WERI-Rb-1 (cell line): ENCODE measurements at regions not wholly inside any gene's neighbourhood (a gene's known extent, or its start where the extent isn't known, plus 50 kb on each side); places are given as distances from the start of the nearest gene placed in this dataset.

Experiments used
- DNase-seq: peaks from one replicate; pipeline ENCODE4 v3.0.0-alpha.2; 2020
- H3K27ac ChIP-seq: fragments of 250-450 bp; sonication (Bioruptor Pico); 2 replicates; pipeline ENCODE4 v1.5.1; 2020; ENCODE audit warnings: mild to moderate bottlenecking, moderate library complexity
- H3K27me3 ChIP-seq: fragments of 250-450 bp; sonication (Bioruptor Pico); 2 replicates; pipeline ENCODE4 v1.5.1; 2021; ENCODE audit warnings: mild to moderate bottlenecking, low read depth, moderate library complexity; ENCODE audit not compliant: insufficient read depth, severe bottlenecking
- H3K36me3 ChIP-seq: fragments of 250-450 bp; sonication (Bioruptor Pico); 2 replicates; pipeline ENCODE4 v1.5.1; 2020; ENCODE audit warnings: mild to moderate bottlenecking, moderate library complexity
- H3K4me3 ChIP-seq: 2 replicates; pipeline ENCODE4 v1.5.1; 2011; ENCODE audit warnings: low read depth, mild to moderate bottlenecking, control low read depth, low read length
- H3K9me3 ChIP-seq: fragments of 250-450 bp; sonication (Bioruptor Pico); 2 replicates; pipeline ENCODE4 v1.5.1; 2021; ENCODE audit warnings: mild to moderate bottlenecking, moderate library complexity; ENCODE audit not compliant: severe bottlenecking
- TF ChIP-seq, protein P1 (sequence below): IDR thresholded peaks from 2 replicates; pipeline ENCODE4 v1.5.1; 2011; ENCODE audit warnings: low read depth, mild to moderate bottlenecking, control low read depth, inconsistent platforms, low read length

DNA sequence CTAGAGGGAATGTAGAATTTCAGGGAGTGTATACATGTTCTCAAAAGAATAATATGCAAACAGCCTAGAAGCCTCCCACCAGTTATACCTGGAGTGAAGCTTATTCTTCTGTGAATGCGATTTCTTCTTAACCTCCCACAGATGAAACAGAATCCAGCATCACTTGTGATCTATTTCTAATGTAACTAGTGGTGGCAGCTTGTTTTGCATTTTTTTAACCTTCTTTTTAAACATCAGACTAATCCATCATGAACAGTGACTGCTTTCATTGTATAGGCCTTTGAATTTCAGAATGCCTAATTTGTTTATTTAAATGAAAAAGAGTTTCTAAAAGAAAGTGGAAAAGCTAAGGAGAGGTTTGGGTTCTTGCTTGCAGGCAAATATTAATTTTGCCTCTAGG is 85.7 kb upstream of the EPHA4 start:
- H3K27me3 ChIP-seq = no peaks in the 10 kb centered on the region
- no peak overlapping the region for H3K4me3 ChIP-seq
- H3K9me3 ChIP-seq = no peaks in the 10 kb centered on the region
- no peak for DNase-seq
- no peak overlapping the region for H3K27ac ChIP-seq
- TF ChIP-seq, protein P1, sequence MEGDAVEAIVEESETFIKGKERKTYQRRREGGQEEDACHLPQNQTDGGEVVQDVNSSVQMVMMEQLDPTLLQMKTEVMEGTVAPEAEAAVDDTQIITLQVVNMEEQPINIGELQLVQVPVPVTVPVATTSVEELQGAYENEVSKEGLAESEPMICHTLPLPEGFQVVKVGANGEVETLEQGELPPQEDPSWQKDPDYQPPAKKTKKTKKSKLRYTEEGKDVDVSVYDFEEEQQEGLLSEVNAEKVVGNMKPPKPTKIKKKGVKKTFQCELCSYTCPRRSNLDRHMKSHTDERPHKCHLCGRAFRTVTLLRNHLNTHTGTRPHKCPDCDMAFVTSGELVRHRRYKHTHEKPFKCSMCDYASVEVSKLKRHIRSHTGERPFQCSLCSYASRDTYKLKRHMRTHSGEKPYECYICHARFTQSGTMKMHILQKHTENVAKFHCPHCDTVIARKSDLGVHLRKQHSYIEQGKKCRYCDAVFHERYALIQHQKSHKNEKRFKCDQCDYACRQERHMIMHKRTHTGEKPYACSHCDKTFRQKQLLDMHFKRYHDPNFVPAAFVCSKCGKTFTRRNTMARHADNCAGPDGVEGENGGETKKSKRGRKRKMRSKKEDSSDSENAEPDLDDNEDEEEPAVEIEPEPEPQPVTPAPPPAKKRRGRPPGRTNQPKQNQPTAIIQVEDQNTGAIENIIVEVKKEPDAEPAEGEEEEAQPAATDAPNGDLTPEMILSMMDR = no peak
- no peaks in the 10 kb centered on the region for H3K36me3 ChIP-seq

DNA sequence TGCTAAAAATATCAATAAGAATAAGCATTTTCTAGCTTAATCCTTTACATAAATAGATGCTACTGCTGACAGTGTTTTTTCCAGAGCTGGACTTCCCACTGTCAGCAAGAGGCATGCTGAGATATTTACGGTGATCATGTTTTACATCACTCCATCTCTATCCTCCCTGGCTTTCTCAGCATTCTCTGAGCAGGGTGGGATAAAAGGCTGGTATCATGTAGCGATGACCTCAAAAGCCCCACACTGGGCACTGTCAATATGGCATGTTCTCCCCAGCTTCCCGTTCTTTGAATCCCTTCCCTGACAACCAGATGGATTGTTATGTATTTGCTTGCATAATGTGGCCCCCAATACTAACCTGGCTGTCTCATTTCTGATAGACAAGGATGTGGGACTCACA is 83.2 kb upstream of the EPHA4 start:
- DNase-seq = no peak
- H3K4me3 ChIP-seq = no peak overlapping the region
- no peak overlapping the region for H3K27ac ChIP-seq
- no peaks in the 10 kb centered on the region for H3K27me3 ChIP-seq
- TF ChIP-seq, protein P1 = no peak
- H3K9me3 ChIP-seq = no peaks in the 10 kb centered on the region
- no peaks in the 10 kb centered on the region for H3K36me3 ChIP-seq

DNA sequence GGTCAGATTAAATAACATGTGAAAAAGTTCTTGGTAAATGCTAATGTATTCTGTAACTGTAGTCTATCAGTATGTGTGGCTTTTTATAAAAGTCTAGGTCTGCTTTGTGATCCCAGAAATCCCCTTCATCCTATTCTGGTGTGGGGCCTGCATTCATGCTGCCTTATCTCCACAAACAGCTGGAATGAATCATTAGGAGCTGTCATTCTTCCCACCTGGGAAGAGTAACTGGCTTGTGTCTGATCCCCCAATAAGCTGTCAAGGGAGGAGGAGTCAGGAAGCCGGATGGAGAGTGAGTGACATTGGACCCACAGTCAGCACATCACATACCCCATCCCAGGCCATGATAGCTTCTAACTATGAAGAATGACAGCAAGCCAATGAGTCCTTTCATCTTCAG is 81.1 kb upstream of the EPHA4 start:
- no peaks in the 10 kb centered on the region for H3K36me3 ChIP-seq
- H3K4me3 ChIP-seq = no peak overlapping the region
- TF ChIP-seq, protein P1 = no peak
- no peak overlapping the region for H3K27ac ChIP-seq
- H3K9me3 ChIP-seq = no peaks in the 10 kb centered on the region
- DNase-seq = no peak
- no peaks in the 10 kb centered on the region for H3K27me3 ChIP-seq

DNA sequence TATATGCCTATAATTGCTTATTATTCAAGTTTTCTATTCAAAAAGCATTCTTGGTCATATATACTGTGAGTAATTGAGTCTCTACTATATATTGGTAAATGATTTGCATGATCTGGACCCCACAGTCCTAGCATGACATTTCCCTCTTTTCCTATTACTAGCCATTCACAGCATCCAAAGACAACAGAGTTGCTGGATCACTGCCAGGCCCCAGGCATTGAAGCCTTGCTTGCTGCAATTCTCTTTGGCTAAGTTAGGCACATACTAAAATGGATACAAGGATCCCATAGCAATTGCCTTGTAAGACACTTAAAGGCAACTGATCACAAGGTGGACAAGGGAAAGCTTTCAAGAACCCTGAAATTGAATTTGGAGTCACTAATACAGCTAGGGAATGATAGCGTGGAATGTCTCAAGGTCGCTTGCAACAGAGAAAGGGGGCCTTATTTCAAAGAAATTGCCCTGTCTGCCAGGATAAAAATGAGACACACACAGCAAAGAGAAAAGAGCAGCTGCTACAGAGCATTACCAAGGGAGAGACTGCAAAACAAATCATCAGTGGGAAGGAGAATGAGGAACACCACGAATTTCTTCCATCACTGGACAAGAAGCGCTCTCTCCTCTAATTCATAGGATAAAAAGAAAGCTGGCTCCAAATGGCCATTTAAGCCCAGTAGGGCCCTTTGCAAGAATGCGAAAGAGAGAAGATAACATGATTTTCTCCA is 77.1 kb upstream of the EPHA4 start:
- Histone ChIP-seq H3K27ac (no peak overlapping the region), H3K4me3 (no peak overlapping the region), H3K9me3 (no peaks in the 10 kb centered on the region), H3K27me3 (no peaks in the 10 kb centered on the region), H3K36me3 (no peaks in the 10 kb centered on the region)
- TF ChIP-seq, protein P1 = no peak
- no peak for DNase-seq

DNA sequence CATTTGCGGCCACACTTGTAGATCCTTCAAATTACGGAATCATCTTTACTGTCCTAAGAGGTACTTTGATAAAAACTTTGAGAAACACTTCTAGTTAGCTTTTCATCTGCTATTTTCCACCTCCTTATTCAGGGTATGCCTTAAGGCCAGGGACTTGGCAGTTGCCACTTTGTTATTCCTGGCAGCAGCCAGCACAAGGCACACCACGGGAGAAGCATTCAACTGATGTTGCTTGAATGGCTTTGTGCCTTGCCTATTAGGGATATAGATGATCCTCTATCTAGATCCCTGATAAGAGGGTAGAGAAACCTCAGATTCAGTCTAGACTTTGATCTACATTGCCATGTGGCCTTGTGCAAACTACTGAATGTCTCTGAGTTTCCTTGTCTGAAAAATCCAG is 70.3 kb upstream of the EPHA4 start:
- Histone ChIP-seq H3K9me3 (no peaks in the 10 kb centered on the region), H3K27ac (no peak overlapping the region), H3K27me3 (no peaks in the 10 kb centered on the region), H3K4me3 (no peak overlapping the region), H3K36me3 (no peaks in the 10 kb centered on the region)
- TF ChIP-seq, protein P1 = no peak
- DNase-seq = no peak
